Cardiac muscle cell (in vitro differentiated cells and primary cell): ENCODE measurements at regions not wholly inside any gene's neighbourhood (a gene's known extent, or its start where the extent isn't known, plus 50 kb on each side); places are given as distances from the start of the nearest gene placed in this dataset.
"Not testable (repeated sequence)": the region's sequence is repeated elsewhere in the genome, so short reads cannot be mapped to it uniquely, and the experiment has no call there.

Experiments used
- DNase-seq, 2 donors: peaks; one replicate each; pipeline versions ENCODE4 v3.0.0 to v3.0.0-alpha.2; 2010 to 2017; ENCODE audit warnings: low read depth in 1 of 2, low spot score in 1 of 2
- H3K27ac ChIP-seq: fragments of 200-600 bp; sonication (generic); 2 replicates; pipeline ENCODE4 v1.5.1; 2016
- H3K27me3 ChIP-seq: fragments of 200-600 bp; sonication (generic); 2 replicates; pipeline ENCODE4 v1.6.0; 2016; ENCODE audit warnings: control low read depth
- H3K36me3 ChIP-seq: fragments of 200-600 bp; sonication (generic); 2 replicates; pipeline ENCODE4 v1.5.1; 2016; ENCODE audit warnings: control low read depth
- H3K4me1 ChIP-seq: fragments of 200-600 bp; sonication (generic); 2 replicates; pipeline ENCODE4 v1.8.1; 2017; ENCODE audit warnings: low read depth, mild to moderate bottlenecking, mixed run types
- H3K4me3 ChIP-seq: fragments of 200-600 bp; sonication (generic); 2 replicates; pipeline ENCODE4 v1.5.1; 2016; ENCODE audit warnings: mild to moderate bottlenecking
- H3K9me3 ChIP-seq: fragments of 200-600 bp; sonication (generic); 2 replicates; pipeline ENCODE4 v1.5.1; 2017; ENCODE audit warnings: low read depth, mild to moderate bottlenecking, control low read depth
- CTCF ChIP-seq: IDR thresholded peaks from 2 replicates; pipeline ENCODE4 v1.5.1; 2012; ENCODE audit warnings: low read depth, mild to moderate bottlenecking, low read length

- Histone ChIP-seq H3K27me3 (no peaks in the 10 kb centered on the region), H3K27ac (no peak overlapping the region), H3K4me1 (no peaks in the 10 kb centered on the region), H3K9me3 (no peaks in the 10 kb centered on the region), H3K36me3 (no peaks in the 10 kb centered on the region), H3K4me3 (no peak overlapping the region)
- no peak for DNase-seq
- no peak for TF ChIP-seq CTCF
These were observed 921.5 kb downstream of the KCNT2 start for GRCh38 chr1:195686764-195687163.

DNA sequence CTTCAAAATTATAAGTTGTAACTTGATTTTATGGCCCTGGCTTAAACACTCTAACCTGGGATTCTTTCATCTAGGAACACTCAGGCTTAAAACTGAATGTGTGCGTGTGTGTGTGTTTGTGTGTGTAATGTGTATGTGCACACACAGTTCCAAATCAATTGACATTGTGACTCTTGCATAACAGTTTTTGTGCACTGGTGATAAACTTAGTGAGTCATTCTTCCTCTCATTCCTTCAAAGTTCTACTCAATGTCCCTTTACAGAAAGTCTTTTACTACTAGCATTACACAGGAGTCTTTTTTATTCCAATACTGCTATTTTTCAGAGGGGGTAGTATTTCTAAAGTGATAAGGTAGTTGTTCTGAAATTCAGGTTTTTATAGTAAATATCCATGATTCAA, 943.6 kb downstream of the KCNT2 start:
- DNase-seq = peak in 1 of 2 donors; percentile 33
- Histone ChIP-seq H3K9me3 (no peaks in the 10 kb centered on the region), H3K36me3 (no peaks in the 10 kb centered on the region), H3K4me3 (no peak overlapping the region), H3K27me3 (no peaks in the 10 kb centered on the region), H3K27ac (no peak overlapping the region), H3K4me1 (no peaks in the 10 kb centered on the region)
- TF ChIP-seq CTCF = no peak

DNA sequence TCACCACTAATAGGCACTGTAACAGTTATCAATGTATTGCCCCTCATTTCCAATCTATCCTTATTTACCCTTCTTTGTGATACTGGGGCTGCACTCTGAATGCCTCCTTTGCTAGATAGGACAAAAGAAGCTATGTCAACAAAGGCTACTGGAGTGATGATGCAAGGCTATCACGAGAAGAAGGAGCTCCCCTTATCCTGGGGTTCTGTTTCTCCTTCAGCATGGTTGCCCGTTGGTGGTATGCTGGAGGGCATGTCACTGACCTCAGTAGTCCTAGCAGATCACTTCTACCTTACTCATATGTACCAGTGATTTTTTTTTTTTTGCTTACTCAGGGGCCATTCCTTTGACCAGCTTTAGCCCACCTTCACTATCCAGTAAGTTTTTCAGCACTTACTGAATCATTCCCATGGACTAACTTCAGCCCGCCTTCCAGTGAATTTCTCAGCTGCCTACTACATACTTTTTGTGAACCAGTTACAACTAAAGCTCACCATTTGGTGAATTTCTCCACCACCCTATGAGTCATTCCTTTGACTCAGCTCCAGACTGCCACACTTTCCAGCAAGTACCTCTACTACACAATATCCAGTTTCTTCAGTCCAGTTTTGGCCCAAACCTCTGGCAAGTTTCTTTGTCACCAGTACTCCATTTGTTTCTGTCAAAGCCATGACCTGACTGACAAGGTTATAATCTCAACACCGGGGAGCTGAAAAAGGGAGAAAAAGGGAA, 944.5 kb downstream of the KCNT2 start:
- no peak for TF ChIP-seq CTCF
- DNase-seq = peak in 1 of 2 donors; percentile 70
- H3K4me3 ChIP-seq = no peak overlapping the region
- no peaks in the 10 kb centered on the region for H3K4me1 ChIP-seq
- H3K27ac ChIP-seq = no peak overlapping the region
- no peaks in the 10 kb centered on the region for H3K9me3 ChIP-seq
- no peaks in the 10 kb centered on the region for H3K27me3 ChIP-seq
- no peaks in the 10 kb centered on the region for H3K36me3 ChIP-seq

- no peaks in the 10 kb centered on the region for H3K4me1 ChIP-seq
- H3K27ac ChIP-seq = no peak overlapping the region
- no peak for TF ChIP-seq CTCF
- no peaks in the 10 kb centered on the region for H3K9me3 ChIP-seq
- H3K4me3 ChIP-seq = no peak overlapping the region
- DNase-seq = no peak
- no peaks in the 10 kb centered on the region for H3K27me3 ChIP-seq
- H3K36me3 ChIP-seq = no peaks in the 10 kb centered on the region
These were observed 951.5 kb downstream of the KCNT2 start for GRCh38 chr1:195656780-195657179.

DNA sequence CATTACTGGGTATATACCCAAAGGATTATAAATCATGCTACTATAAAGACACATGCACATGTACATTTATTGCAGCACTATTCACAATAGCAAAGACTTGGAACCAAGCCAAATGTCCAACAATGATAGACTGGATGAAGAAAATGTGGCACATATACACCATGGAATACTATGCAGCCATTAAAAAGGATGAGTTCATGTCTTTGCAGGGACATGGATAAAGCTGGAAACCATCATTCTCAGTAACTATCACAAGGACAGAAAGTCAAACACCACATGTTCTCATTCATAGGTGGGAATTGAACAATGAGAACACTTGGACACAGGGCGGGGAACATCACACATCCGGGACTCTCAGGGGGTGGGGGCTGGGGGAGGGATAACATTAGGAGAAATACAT, 959.4 kb downstream of the KCNT2 start:
- H3K27ac ChIP-seq, DNase-seq, H3K9me3 ChIP-seq, H3K36me3 ChIP-seq, H3K4me3 ChIP-seq, H3K4me1 ChIP-seq, H3K27me3 ChIP-seq: not testable (repeated sequence)

GRCh38 chr1:195637539-195637938, 970.7 kb downstream of the KCNT2 start:
- Histone ChIP-seq H3K4me3 (no peak overlapping the region), H3K36me3 (no peaks in the 10 kb centered on the region), H3K27ac (no peak overlapping the region), H3K9me3 (no peaks in the 10 kb centered on the region), H3K4me1 (no peaks in the 10 kb centered on the region), H3K27me3 (no peaks in the 10 kb centered on the region)
- DNase-seq = no peak
- no peak for TF ChIP-seq CTCF
